GM19397 (cell line): ENCODE measurements at regions not wholly inside any gene's neighbourhood (a gene's known extent, or its start where the extent isn't known, plus 50 kb on each side); places are given as distances from the start of the nearest gene placed in this dataset.
"Not testable (repeated sequence)": the region's sequence is repeated elsewhere in the genome, so short reads cannot be mapped to it uniquely, and the experiment has no call there.

ENCODE experiments used
- ATAC-seq: cut with Tn5 transposase; IDR thresholded peaks from one replicate; pipeline ENCODE4 v1.9.1; 2021; ENCODE audit warnings: mild to moderate bottlenecking, moderate library complexity; ENCODE audit not compliant: unreplicated experiment

GRCh38 chr2:184372484-184372883 is 225.8 kb upstream of the ZNF804A start:
- no peak for ATAC-seq

- no peak for ATAC-seq
Measured at GRCh38 chr2:184394642-184395041, 203.7 kb upstream of the ZNF804A start.

- no peak for ATAC-seq
Measured at GRCh38 chr2:184402381-184402780, 195.9 kb upstream of the ZNF804A start.

GRCh38 chr2:184407041-184407630 is 191.2 kb upstream of the ZNF804A start:
- ATAC-seq, result not testable (repeated sequence)

- ATAC-seq, result no peak
Measured at GRCh38 chr2:184410160-184410559, 188.2 kb upstream of the ZNF804A start.

- no peak for ATAC-seq
Measured at GRCh38 chr2:184413221-184413620, 185.1 kb upstream of the ZNF804A start.

- no peak for ATAC-seq
Measured at GRCh38 chr2:184413671-184414229, 184.6 kb upstream of the ZNF804A start.

- ATAC-seq, result no peak
Measured at GRCh38 chr2:184416146-184416913, 182.0 kb upstream of the ZNF804A start.

GRCh38 chr2:184419744-184420143 is 178.6 kb upstream of the ZNF804A start:
- ATAC-seq, result no peak

GRCh38 chr2:184421456-184421855 is 176.9 kb upstream of the ZNF804A start:
- not testable (repeated sequence) for ATAC-seq

- no peak for ATAC-seq
Measured at GRCh38 chr2:184425083-184425482, 173.2 kb upstream of the ZNF804A start.

GRCh38 chr2:184444217-184444616 is 154.1 kb upstream of the ZNF804A start:
- ATAC-seq, result peak; percentile 98

- ATAC-seq, result peak; percentile 23
Measured at GRCh38 chr2:184444623-184445223, 153.6 kb upstream of the ZNF804A start.

GRCh38 chr2:184449760-184450159 is 148.6 kb upstream of the ZNF804A start:
- ATAC-seq, result no peak

- ATAC-seq, result peak; percentile 36
Measured at GRCh38 chr2:184452907-184453306, 145.4 kb upstream of the ZNF804A start.

GRCh38 chr2:184455624-184456023 is 142.7 kb upstream of the ZNF804A start:
- no peak for ATAC-seq

- not testable (repeated sequence) for ATAC-seq
Measured at GRCh38 chr2:184456693-184457092, 141.6 kb upstream of the ZNF804A start.

GRCh38 chr2:184463102-184463865 is 135.0 kb upstream of the ZNF804A start:
- ATAC-seq, result peak; percentile 72

GRCh38 chr2:184463866-184464248 is 134.5 kb upstream of the ZNF804A start:
- no peak for ATAC-seq

GRCh38 chr2:184468826-184469225 is 129.5 kb upstream of the ZNF804A start:
- ATAC-seq, result no peak

GRCh38 chr2:184472481-184472880 is 125.8 kb upstream of the ZNF804A start:
- no peak for ATAC-seq
